ENCODE measurements at regions not wholly inside any gene's neighbourhood (a gene's known extent, or its start where the extent isn't known, plus 50 kb on each side); places are given as distances from the start of the nearest gene placed in this dataset.

GRCh38 chr3:134083626-134084241 lies 54.0 kb upstream of the SLCO2A1 start:
- ATAC-seq = no peak
- Histone ChIP-seq H4K20me1 (ENCODE audit: insufficient read depth, low read length) (no peaks in the 10 kb centered on the region), H3K4me1 (ENCODE audit: insufficient read depth, low read length) (peaks cover 9% of the 10 kb centered on the region), H3K36me3 (replicated peaks in 1 of 2; ENCODE audit: control insufficient read depth in 1 of 2, insufficient read depth in 2 of 2, low read length in 2 of 2) (no peaks in the 10 kb centered on the region), H3K4me2 (ENCODE audit: low read depth, low read length) (no peak overlapping the region), H3K27ac (ENCODE audit: extremely low read length, insufficient read depth, low read length) (no peak overlapping the region), H3K79me2 (ENCODE audit: insufficient read depth, low read length) (no peaks in the 10 kb centered on the region), H3K4me3 (replicated peaks in 1 of 3; ENCODE audit: insufficient read depth in 1 of 3, low read depth in 2 of 3, low read length in 3 of 3) (no peak overlapping the region), H3K9me3 (ENCODE audit: low read length) (peaks cover 11% of the 10 kb centered on the region), H2AFZ (ENCODE audit: low read length) (no peak overlapping the region), H3K27me3 (ENCODE audit: control insufficient read depth in 1 of 2, insufficient read depth in 2 of 2, low read length in 2 of 2) (peaks cover 0 to 1% of the 10 kb centered on the region in 2 experiments; a peak in 1 of 5 replicates), H3K9ac (ENCODE audit: insufficient read depth, low read depth, low read length) (no peak overlapping the region)
- DNase-seq (ENCODE audit: low spot score) = no peak
- ChIA-PET POLR2A (no interaction called here), CTCF (ENCODE audit: low intra/inter-chr PET ratio, low total read pairs) (no interaction called here)
- FAIRE-seq = no peak
- TF ChIP-seq ZNF704 (CRISPR knock-in tag; IDR thresholded peaks at IDR 0.05; ENCODE audit: borderline replicate concordance) (no peak), ZFY (CRISPR knock-in tag; IDR thresholded peaks at IDR 0.05) (no peak), ZBTB39 (CRISPR knock-in tag; IDR thresholded peaks at IDR 0.05) (no peak), ZNF598 (CRISPR knock-in tag; IDR thresholded peaks at IDR 0.05; ENCODE audit: borderline replicate concordance) (no peak), SP4 (CRISPR knock-in tag; IDR thresholded peaks at IDR 0.05) (no peak), ZNF703 (CRISPR knock-in tag; IDR thresholded peaks at IDR 0.05; ENCODE audit: borderline replicate concordance) (no peak), ZNF7 (CRISPR knock-in tag; IDR thresholded peaks at IDR 0.05) (no peak), JARID2 (CRISPR knock-in tag; IDR thresholded peaks at IDR 0.05; ENCODE audit: insufficient replicate concordance) (no peak), ZGPAT (CRISPR knock-in tag; IDR thresholded peaks at IDR 0.05) (no peak), SIN3B (IDR thresholded peaks at IDR 0.05; ENCODE audit: low read length) (no peak)
- 34% methylated on average over 3 of the region's 3 CpGs for WGBS (ENCODE audit: low lambda C conversion rate)
- in situ Hi-C loops (cut with HindIII; ENCODE audit: extremely low pct_ligation_motif_present, low pct_unique_long_range_greater_than_20kb) = no loop called here
- intact Hi-C loops (cut with micrococcal nuclease; ENCODE audit: unreplicated experiment) = no loop called here
- BruUV-seq (replicated peaks) = no TSS peak
